ENCODE measurements at regions not wholly inside any gene's neighbourhood (a gene's known extent, or its start where the extent isn't known, plus 50 kb on each side); places are given as distances from the start of the nearest gene placed in this dataset.

- in situ Hi-C loops (cut with MboI; ENCODE audit: low pct_unique_long_range_greater_than_20kb in 2 of 9, low sequenced_read_pairs in 9 of 9, unreplicated experiment in 9 of 9): no loop called here
- H3K4me1 ChIP-seq (replicated peaks in 1 of 2): peaks cover 11 to 18% of the 10 kb centered on the region in 2 donors
- peak in 2 of 8 experiments; percentile 13 to 17 for ATAC-seq (replicated peaks in 6 of 8)
- H3K27ac ChIP-seq: no peak overlapping the region
- WGBS, 10 experiments: 58 to 100% (median 70%) methylated on average over 1 to 8 of the region's 8 CpGs; no CpG with 5 or more reads in 2 of the 10 experiments
- H3K4me3 ChIP-seq: no peak overlapping the region
Measured at GRCh38 chr5:74506119-74506518, 134.4 kb downstream of the ENC1 start.

GRCh38 chr5:74504463-74504862, 136.1 kb downstream of the ENC1 start:
- H3K4me3 ChIP-seq: no peak overlapping the region
- no peak overlapping the region for H3K27ac ChIP-seq
- 50 to 100% (median 90%) methylated on average over 1 to 3 of the region's 3 CpGs; no CpG with 5 or more reads in 5 of the 10 experiments for WGBS, 10 experiments
- in situ Hi-C loops (cut with MboI; ENCODE audit: low pct_unique_long_range_greater_than_20kb in 2 of 9, low sequenced_read_pairs in 9 of 9, unreplicated experiment in 9 of 9): no loop called here
- H3K4me1 ChIP-seq (replicated peaks in 1 of 2): peaks cover 21 to 35% of the 10 kb centered on the region in 2 donors
- no peak for ATAC-seq (replicated peaks in 6 of 8)

GRCh38 chr5:74502479-74502950, 138.0 kb downstream of the ENC1 start:
- ATAC-seq (replicated peaks in 6 of 8): no peak
- 33 to 100% (median 63%) methylated on average over 1 to 3 of the region's 3 CpGs; no CpG with 5 or more reads in 2 of the 10 experiments for WGBS, 10 experiments
- H3K27ac ChIP-seq: no peak overlapping the region
- H3K4me3 ChIP-seq: no peak overlapping the region
- H3K4me1 ChIP-seq (replicated peaks in 1 of 2): peaks cover 23 to 41% of the 10 kb centered on the region in 2 donors
- in situ Hi-C loops (cut with MboI; ENCODE audit: low pct_unique_long_range_greater_than_20kb in 2 of 9, low sequenced_read_pairs in 9 of 9, unreplicated experiment in 9 of 9): no loop called here

- Histone ChIP-seq H3K4me1 (replicated peaks in 1 of 2) (peaks cover 18 to 37% of the 10 kb centered on the region in 2 donors), H3K4me3 (no peak overlapping the region), H3K27ac (no peak overlapping the region)
- ATAC-seq (replicated peaks in 6 of 8): no peak
- WGBS, 10 experiments: 20 to 100% (median 73%) methylated on average over 1 to 5 of the region's 5 CpGs; no CpG with 5 or more reads in 1 of the 10 experiments
- in situ Hi-C loops (cut with MboI; ENCODE audit: low pct_unique_long_range_greater_than_20kb in 2 of 9, low sequenced_read_pairs in 9 of 9, unreplicated experiment in 9 of 9): no loop called here
Measured at GRCh38 chr5:74501674-74502478, 138.7 kb downstream of the ENC1 start.

DNA sequence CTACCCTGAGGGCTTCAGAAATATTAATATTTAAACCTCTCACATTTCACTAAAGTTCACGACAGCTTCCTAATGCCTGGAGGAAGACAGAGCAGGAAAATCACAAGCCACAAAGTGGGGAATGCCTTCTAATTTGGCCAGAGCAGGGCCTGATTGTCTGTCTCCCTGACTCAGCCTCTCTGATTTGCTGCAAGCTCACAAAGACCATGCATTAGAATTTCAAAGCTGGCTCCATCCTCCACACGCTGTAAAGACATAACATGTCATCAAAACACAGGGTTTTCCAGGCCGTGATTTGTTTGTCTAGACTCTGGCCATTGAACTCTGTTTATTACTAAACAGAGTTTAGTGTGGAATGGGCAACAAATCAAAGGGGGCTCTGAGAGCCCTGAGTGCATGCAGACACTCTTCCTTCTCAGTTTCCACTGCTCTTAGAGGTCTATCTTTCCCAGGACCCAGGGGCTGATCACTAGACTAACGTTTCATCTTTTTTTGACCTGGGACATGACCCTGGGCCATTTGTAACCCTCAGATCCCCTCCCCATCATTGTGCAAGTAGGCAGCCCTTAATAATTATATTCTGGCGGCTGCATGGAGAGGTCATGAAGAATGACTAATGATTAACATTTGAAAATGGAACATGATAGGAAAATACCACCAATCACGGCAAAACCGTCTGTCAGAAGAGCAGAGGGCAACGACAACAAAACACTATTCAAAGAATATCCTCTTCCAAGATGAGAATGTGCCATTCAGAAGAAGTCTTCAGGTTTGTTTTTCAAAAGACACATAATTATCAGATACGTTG, 140.2 kb downstream of the ENC1 start:
- ATAC-seq (replicated peaks in 6 of 8): peak; percentile 63 to 94 (median 86)
- peak overlapping the region in 1 of 2 donors; percentile 3 for H3K27ac ChIP-seq
- WGBS, 10 experiments: 0 to 79% (median 15%) methylated on average over 2 to 9 of the region's 9 CpGs; no CpG with 5 or more reads in 1 of the 10 experiments
- peaks cover 17 to 29% of the 10 kb centered on the region in 2 donors for H3K4me1 ChIP-seq (replicated peaks in 1 of 2)
- in situ Hi-C loops (cut with MboI; ENCODE audit: low pct_unique_long_range_greater_than_20kb in 2 of 9, low sequenced_read_pairs in 9 of 9, unreplicated experiment in 9 of 9): no loop called here
- H3K4me3 ChIP-seq: no peak overlapping the region

- Histone ChIP-seq H3K4me1 (replicated peaks in 1 of 2) (peaks cover 17 to 29% of the 10 kb centered on the region in 2 donors), H3K4me3 (no peak overlapping the region), H3K27ac (peak overlapping the region in 1 of 2 donors; percentile 3)
- in situ Hi-C loops (cut with MboI; ENCODE audit: low pct_unique_long_range_greater_than_20kb in 2 of 9, low sequenced_read_pairs in 9 of 9, unreplicated experiment in 9 of 9): no loop called here
- peak; percentile 12 to 80 (median 45) for ATAC-seq (replicated peaks in 6 of 8)
- 8 to 95% (median 44%) methylated on average over 1 to 4 of the region's 4 CpGs for WGBS, 10 experiments
Measured at GRCh38 chr5:74499256-74500050, 141.1 kb downstream of the ENC1 start.

DNA sequence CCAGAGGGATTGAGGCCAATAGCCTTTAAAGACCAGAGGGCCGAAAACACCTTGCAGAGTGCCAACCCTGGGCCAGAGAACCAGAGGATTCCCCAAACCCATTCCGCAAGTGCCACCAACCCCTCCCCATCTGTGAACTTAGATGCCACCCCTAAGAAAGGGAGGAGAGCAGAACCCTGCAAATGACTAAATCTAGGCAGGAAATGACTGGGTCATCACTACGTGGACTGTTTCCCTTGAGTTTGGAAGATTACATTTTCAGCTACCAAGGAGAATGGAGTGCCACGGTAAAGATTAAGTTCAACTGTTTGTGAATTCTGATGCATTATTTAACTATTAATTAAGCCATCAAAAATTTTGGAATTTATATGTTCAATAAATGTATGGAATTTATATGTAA, 142.8 kb downstream of the ENC1 start:
- WGBS, 10 experiments: 46 to 100% (median 100%) methylated on average over 1 to 3 of the region's 4 CpGs; no CpG with 5 or more reads in 3 of the 10 experiments
- no peak overlapping the region for H3K27ac ChIP-seq
- in situ Hi-C loops (cut with MboI; ENCODE audit: low pct_unique_long_range_greater_than_20kb in 2 of 9, low sequenced_read_pairs in 9 of 9, unreplicated experiment in 9 of 9): no loop called here
- H3K4me3 ChIP-seq: no peak overlapping the region
- peaks cover 17 to 29% of the 10 kb centered on the region in 2 donors for H3K4me1 ChIP-seq (replicated peaks in 1 of 2)
- no peak for ATAC-seq (replicated peaks in 6 of 8)

- ATAC-seq (replicated peaks in 6 of 8): no peak
- Histone ChIP-seq H3K4me3 (no peak overlapping the region), H3K4me1 (replicated peaks in 1 of 2) (peaks cover 0 to 1% of the 10 kb centered on the region in 2 donors), H3K27ac (no peak overlapping the region)
- in situ Hi-C loops (cut with MboI; ENCODE audit: low pct_unique_long_range_greater_than_20kb in 2 of 9, low sequenced_read_pairs in 9 of 9, unreplicated experiment in 9 of 9): no loop called here
Measured at GRCh38 chr5:74493411-74493810, 147.1 kb downstream of the ENC1 start.

- 14 to 60% (median 36%) methylated on average over 1 to 2 of the region's 2 CpGs; no CpG with 5 or more reads in 3 of the 10 experiments for WGBS, 10 experiments
- Histone ChIP-seq H3K4me3 (no peak overlapping the region), H3K4me1 (replicated peaks in 1 of 2) (no peaks in the 10 kb centered on the region), H3K27ac (no peak overlapping the region)
- in situ Hi-C loops (cut with MboI; ENCODE audit: low pct_unique_long_range_greater_than_20kb in 2 of 9, low sequenced_read_pairs in 9 of 9, unreplicated experiment in 9 of 9): no loop called here
- no peak for ATAC-seq (replicated peaks in 6 of 8)
Measured at GRCh38 chr5:74492230-74492629, 148.3 kb downstream of the ENC1 start.

DNA sequence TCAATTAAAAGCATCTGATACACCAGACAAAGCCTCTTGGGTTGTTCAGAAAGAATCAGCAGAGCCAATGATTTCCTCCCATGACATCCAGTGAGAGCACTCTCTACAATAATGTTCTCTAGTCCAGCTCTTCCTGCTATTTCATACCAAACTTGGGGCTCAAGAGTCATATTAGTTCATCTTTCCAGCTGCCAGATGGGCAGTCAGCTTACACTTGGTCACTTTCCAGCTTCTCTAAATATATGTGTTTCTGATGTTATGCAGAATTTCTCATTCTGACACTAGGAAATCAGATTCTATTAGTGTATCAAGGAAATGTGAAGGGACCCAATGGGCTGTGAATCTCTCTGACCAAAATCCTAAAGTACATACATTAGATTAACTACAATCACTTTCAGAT, 148.9 kb downstream of the ENC1 start:
- Histone ChIP-seq H3K27ac (no peak overlapping the region), H3K4me1 (replicated peaks in 1 of 2) (no peaks in the 10 kb centered on the region), H3K4me3 (no peak overlapping the region)
- ATAC-seq (replicated peaks in 6 of 8): no peak
- in situ Hi-C loops (cut with MboI; ENCODE audit: low pct_unique_long_range_greater_than_20kb in 2 of 9, low sequenced_read_pairs in 9 of 9, unreplicated experiment in 9 of 9): no loop called here

- H3K27ac ChIP-seq: no peak overlapping the region
- in situ Hi-C loops (cut with MboI; ENCODE audit: low pct_unique_long_range_greater_than_20kb in 2 of 9, low sequenced_read_pairs in 9 of 9, unreplicated experiment in 9 of 9): no loop called here
- H3K4me1 ChIP-seq (replicated peaks in 1 of 2): no peaks in the 10 kb centered on the region
- no peak for ATAC-seq (replicated peaks in 6 of 8)
- no peak overlapping the region for H3K4me3 ChIP-seq
- WGBS, 10 experiments: 74 to 100% (median 100%) methylated on average over 1 to 3 of the region's 3 CpGs; no CpG with 5 or more reads in 2 of the 10 experiments
Measured at GRCh38 chr5:74490814-74491213, 149.7 kb downstream of the ENC1 start.

- in situ Hi-C loops (cut with MboI; ENCODE audit: low pct_unique_long_range_greater_than_20kb in 2 of 9, low sequenced_read_pairs in 9 of 9, unreplicated experiment in 9 of 9): no loop called here
- Histone ChIP-seq H3K27ac (no peak overlapping the region), H3K4me3 (no peak overlapping the region), H3K4me1 (replicated peaks in 1 of 2) (peaks cover 0 to 8% of the 10 kb centered on the region in 2 donors)
- WGBS, 10 experiments: 19 to 100% (median 50%) methylated on average over 1 to 3 of the region's 3 CpGs; no CpG with 5 or more reads in 1 of the 10 experiments
- peak in 3 of 8 experiments; percentile 30 to 52 (median 33) for ATAC-seq (replicated peaks in 6 of 8)
Measured at GRCh38 chr5:74482990-74483389, 157.5 kb downstream of the ENC1 start.
